Muscle of arm (tissue), 1 donor: ENCODE measurements at regions not wholly inside any gene's neighbourhood (a gene's known extent, or its start where the extent isn't known, plus 50 kb on each side); places are given as distances from the start of the nearest gene placed in this dataset.
"Not testable (repeated sequence)": the region's sequence is repeated elsewhere in the genome, so short reads cannot be mapped to it uniquely, and the experiment has no call there.

ENCODE experiments used
- DNase-seq: peaks from one replicate; pipeline ENCODE4 v3.0.0-alpha.2; 2013

DNA sequence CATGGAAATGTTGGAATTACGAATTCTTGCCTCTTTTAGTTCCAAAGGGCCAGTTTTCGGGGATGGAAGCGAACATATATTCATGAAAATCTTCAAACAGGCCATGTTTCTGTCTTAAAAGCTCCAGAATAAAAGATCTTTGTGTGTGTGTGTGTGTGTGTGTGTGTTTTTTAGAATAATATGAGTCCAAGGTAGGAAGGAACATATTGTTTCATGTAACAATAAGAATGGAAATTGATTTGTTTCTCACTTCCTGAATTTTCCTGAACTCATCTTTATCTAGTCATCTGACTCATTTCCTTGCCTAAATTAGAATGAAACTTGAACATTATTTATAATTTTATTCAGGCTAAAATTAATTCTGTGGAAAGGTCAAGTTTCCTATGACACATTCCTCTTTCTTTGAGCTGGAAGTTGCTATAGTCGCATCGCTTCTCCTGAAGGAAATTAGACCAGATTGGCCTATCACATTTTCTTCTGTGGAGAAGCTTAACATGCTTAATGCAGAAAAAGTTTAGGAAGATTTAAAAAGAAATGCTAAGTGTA lies 805.1 kb upstream of the ADAMTS5 start:
- no peak for DNase-seq

- DNase-seq: no peak
Observed at GRCh38 chr21:27769763-27770162, 802.9 kb upstream of the ADAMTS5 start.

DNA sequence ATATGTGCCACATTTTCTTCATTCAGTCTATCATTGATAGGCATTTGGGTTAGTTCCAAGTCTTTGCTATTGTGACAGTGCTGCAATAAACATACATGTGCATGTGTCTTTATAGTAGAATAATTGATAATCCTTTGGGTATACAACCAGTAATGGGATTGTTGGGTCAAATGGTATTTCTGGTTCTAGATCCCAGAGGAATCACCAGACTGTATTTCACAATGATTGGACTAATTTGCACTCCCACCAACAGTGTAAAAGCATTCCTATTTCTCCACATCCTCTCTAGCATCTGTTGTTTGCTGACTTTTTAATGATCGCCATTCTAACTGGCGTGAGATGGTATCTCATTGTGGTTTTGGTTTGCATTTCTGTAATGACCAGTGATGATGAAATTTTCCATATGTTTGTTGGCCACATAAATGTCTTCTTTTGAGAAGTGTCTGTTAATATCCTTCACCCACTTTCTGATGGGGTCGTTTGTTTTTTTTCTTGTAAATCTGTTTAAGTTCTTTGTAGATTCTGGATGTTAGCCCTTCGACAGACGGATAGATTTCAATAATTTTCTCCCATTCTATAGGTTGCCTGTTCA lies 801.3 kb upstream of the ADAMTS5 start:
- not testable (repeated sequence) for DNase-seq

DNA sequence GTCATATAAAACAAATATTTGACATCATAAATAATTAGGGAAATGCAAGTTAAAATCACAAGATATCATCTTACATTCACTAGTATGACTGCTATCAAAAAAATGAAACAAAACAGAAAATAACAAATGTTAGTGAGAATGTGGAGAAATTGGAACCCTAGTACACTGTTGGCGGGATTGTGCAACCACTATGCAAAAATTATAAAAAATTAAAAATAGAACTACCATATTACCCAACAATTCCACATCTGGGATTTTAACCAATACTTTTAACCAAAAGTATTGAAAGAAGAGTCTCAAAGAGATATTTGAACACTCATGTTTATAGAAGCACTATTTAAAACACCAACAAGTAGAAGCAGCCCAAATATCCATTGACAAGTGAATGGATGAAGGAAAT lies 797.2 kb upstream of the ADAMTS5 start:
- no peak for DNase-seq

GRCh38 chr21:27761623-27762022 lies 794.7 kb upstream of the ADAMTS5 start:
- DNase-seq: no peak

- no peak for DNase-seq
Observed at GRCh38 chr21:27759820-27760219, 792.9 kb upstream of the ADAMTS5 start.

GRCh38 chr21:27759091-27759659 lies 792.3 kb upstream of the ADAMTS5 start:
- DNase-seq: no peak

DNA sequence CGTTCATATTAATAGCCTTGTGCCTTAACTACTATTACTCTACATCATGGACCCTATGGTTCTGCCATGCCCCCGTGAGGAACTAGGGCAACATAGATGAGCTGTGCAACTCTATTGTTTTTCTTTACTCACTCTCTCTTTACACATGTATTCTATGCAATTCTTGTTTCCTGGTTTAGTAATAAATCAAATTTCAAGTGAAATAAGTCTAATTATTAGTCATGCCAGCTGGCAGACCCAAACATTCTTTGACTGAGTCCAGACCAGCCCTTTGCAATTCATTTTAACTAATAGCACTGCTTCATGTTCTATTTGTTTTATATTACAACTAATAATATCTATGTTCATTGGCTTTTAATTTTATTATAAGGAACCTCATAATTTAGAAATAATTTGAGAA lies 789.3 kb upstream of the ADAMTS5 start:
- DNase-seq: no peak

DNA sequence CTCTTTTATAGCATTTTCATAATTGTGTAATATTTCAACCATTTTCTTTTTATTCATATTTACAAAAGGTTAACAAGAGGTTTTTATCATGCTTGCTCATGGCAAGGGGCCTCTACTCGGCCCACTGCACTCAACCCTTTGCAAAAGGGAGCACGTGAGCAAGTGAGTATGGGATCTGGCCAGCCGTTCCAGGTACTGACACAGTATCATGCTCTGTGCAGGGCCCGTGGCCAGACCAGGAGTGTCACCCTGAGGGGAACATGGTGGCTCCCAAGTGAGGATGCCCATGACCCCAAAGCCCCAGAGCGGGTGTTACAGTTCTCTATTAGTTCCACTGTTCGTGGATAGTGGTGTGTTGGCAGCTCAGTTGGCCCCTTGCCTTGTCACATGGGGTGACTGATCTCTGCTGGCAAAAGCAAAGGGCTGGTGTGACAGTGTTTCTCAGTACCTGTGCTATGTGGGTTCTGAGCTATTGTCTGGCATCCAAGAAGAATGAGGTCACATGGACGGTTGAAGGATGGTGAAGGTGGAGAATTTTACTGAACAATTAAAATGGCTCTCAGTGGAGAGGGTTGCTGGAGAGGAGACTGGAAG lies 777.2 kb upstream of the ADAMTS5 start:
- no peak for DNase-seq

- DNase-seq: peak; percentile 49
Observed at GRCh38 chr21:27741736-27742135, 774.8 kb upstream of the ADAMTS5 start.

DNA sequence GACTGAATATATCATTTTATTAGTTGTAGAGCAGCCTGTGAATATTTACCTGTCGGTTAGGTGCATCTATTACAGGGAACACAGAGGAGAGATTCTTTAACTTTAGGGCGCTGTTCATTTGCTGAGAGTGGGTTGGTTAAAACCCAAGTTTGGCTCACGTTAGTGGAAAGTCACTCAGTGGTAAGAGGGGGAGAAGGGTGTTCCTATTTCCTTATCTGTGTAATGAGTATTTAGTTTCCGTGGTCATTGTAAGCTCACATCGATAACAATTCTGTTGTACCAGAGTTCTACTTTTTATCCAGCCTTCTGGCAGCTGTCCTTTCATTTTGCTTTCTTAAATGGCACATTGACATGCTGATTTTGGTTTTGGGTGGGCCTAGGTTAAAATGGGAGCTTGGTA lies 773.2 kb upstream of the ADAMTS5 start:
- no peak for DNase-seq

DNA sequence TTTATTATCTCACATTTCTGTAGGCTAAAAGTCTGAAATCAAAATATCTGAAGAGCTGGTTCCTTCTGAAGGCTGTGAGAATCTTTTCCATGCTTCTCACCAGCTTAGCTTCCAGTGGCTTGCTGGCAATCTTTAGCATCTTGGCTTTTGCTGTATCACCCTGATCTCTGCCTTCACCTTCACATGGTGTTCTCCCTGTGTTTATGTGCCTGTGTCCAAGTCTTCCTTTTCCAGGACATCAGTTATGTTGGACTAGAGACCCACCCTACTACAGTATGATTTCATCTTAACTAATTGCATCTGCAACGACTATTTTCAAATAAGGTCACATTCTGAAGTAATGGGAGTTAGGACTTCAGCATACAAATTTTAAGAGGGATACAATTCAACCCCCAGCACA lies 772.3 kb upstream of the ADAMTS5 start:
- DNase-seq: no peak

DNA sequence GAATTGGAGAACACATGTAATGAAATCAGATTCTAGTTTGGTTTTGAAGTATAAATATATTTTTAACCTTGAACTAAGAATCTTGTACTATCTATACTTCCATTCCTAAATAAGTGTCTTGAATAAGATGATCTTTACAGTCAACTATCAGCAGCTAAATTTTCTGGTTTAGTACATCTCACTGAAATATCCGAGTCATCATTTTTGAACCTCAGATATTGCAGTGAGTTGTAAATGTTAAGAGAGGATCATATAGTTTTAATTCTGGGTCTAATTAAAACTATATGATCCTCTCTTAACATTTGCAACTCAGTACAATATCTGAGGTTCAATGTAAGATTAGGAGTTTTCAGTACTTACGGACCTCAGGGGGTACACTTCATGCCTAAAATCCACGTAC lies 768.8 kb upstream of the ADAMTS5 start:
- no peak for DNase-seq

DNA sequence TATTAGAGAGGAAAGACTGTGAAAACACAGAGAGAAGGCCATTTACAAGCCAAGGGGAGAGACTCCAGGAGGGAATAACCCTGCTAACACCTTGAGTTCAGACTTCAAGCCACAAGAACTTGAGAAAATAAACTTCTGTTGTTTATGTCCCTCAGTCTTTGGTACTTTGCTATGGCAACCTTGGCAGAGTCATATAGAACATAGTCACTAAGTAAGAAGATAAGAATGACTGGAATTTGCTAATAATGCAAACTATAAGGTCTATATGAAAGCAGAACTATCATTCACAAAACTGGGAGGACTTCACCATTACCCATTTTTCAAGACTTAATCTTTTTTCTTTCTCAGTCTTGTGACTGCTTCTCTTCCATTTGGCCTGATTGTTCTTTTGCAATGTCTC lies 767.3 kb upstream of the ADAMTS5 start:
- DNase-seq: no peak

DNA sequence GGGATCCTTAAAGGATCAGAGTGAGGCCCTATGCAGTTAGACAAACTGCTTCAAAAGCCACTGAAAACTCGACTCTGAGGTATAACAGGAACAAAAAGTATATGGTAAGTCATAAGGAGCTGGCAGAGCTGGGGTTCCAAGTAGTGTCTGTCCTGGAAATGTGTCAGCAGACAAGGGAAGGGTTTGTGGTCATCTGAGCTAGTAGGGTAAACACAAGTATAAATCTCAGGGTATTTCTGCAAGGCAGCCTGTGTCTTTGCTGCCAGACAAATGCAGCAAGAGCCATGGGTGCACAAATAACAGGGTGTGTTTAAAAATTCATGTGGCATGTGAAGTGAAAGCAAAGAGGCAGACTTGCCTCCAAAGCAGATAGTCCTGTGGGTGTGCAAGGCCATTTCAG lies 759.0 kb upstream of the ADAMTS5 start:
- no peak for DNase-seq

GRCh38 chr21:27722095-27722494 lies 755.2 kb upstream of the ADAMTS5 start:
- no peak for DNase-seq

GRCh38 chr21:27721675-27722074 lies 754.8 kb upstream of the ADAMTS5 start:
- DNase-seq: no peak

DNA sequence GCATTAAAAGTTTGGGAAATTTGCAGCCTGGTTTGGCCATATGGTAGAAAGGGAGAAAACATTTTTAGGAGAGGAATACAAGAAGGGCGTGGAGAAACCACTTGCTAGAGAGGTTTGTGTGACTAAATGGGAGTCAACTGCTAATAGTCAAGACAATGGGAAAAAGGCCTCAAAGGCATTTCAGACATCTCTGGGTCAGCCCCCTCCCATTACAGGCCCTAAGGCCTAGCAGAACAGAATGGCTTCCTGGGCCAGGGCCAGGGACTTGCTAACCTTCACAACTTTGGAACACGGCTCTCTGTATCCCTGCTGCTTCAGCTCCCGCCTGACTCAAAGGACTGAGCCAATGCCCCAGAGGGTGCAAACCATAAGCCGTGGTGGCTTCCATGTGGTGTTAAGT lies 752.3 kb upstream of the ADAMTS5 start:
- no peak for DNase-seq

- DNase-seq: no peak
Observed at GRCh38 chr21:27715131-27715530, 748.2 kb upstream of the ADAMTS5 start.

DNA sequence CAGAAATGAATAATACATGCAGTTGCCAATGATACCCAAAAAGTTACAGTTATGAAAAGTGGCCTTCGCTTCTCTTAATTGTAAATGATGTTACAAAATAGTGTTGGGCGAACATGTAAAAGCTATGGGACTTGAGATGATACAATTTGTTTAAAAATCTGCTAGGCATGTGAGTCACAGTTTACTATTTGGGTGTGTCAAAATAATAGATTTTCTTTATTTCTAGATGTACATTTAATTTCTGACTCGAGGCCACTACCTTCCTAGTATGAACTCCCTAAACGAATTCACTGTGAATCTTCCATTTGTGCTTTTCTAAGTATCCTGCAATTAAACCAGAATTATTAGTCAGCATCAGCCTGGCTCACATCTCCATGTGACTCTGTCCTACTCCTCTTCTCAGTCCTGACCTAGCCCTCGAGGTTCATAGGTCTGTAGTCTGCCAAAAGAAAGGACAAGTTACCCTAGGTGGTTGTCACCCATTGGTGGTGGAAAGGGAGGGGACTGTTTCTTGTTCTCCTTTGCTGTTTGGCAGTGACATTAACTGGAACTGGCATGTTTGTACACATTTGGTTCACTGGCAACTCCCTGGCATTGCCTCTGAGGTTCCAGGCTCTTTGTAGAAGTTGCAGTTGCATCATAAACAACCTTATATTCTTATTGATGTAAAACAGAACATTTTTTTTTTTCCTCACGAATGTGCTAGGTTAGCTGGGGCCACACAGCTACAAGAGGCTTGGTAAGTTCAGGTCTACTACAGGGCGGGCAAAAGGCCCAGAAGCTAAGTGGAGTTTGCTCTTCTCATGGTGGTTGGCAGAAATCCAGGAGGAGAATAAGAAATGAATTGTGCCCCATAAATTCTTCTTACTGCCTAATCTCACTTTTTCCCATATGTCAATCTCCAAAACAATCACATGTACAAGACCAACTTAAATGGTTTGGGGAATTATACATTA lies 746.5 kb upstream of the ADAMTS5 start:
- no peak for DNase-seq

DNA sequence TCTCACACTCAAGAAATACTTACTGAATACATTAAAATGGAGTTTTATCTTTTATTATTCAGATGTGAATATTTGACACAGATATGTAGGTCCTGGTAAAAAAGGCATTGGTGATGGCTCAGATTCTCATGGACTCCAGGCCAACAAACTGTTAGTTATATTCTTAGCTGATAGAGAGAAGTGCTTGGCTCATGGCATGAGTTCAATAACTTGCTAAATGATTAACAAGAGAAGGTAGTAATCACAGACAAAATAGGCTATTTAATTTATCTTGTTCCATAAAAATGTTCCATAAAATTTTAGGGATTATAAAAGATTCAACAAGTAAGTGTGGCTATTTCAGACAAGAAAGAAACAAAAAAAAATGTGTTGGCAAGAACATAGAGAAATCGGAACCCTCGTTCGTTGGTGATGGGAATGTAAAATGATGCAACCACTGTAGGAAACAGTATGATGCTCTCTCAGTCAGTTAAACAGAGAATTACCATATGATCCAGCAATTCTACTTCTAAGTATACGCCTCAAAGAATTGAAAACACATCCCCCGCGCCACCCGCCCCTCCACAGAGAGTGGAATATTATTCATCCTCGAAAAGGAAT lies 737.8 kb upstream of the ADAMTS5 start:
- DNase-seq: no peak

DNA sequence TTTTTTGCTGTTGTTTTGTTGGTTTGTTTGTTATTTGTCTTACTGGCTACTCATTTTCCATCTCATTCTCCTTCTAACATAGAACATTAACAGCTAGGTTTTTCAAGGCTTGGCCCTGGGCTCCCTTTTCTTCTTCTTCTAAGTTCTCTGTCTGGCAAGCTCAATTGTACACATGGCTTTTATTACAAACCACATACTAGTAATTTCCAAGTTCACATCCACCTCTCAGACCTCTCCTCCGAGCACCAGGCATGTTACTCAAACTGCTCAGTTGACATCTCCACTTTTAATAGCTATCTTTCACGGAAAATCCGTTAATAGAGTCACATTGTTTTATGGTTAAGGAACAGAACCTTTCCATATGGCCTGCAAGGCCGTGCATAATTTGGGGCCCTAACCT lies 736.9 kb upstream of the ADAMTS5 start:
- peak; percentile 31 for DNase-seq
